Spleen (tissue), 7 donors: ENCODE measurements at regions not wholly inside any gene's neighbourhood (a gene's known extent, or its start where the extent isn't known, plus 50 kb on each side); places are given as distances from the start of the nearest gene placed in this dataset.

ENCODE experiments used
- CTCF ChIP-seq, 11 experiments: fragments of 200-600 bp in 7 of 11; fragments of 450-650 bp in 4 of 11; sonication (generic) in 4 of 11; IDR thresholded peaks in 8 of 11; conservative IDR thresholded peaks in 3 of 11; 1 replicate in 7 of 11; 2 replicates in 4 of 11; pipeline versions ENCODE4 v1.4.0 to v1.8.0; 2016 to 2021; ENCODE audit warnings: antibody characterized with exemption in 11 of 11, inconsistent platforms in 4 of 11, mild to moderate bottlenecking in 1 of 11
- POLR2AphosphoS5 ChIP-seq, 3 donors: sonication (generic); formaldehyde crosslinking; IDR thresholded peaks; one replicate each; pipeline ENCODE4 v1.5.1; 2017; ENCODE audit warnings: antibody characterized with exemption in 3 of 3
- donor health status: DM: no; HTN: no; CAD: no; lungs with moderate emphysema.
- donor health status: DM: no; HTN: no; CAD: no.
- donor health status: DM: no; HTN: no; CAD: no.

- TF ChIP-seq POLR2AphosphoS5 (IDR thresholded peaks at IDR 0.05) (no peak), CTCF (IDR thresholded peaks at IDR 0.05 in 8 of 11, conservative IDR thresholded peaks at IDR 0.05 in 3 of 11) (no peak)
Measured at GRCh38 chr17:12580640-12581039, 85.0 kb upstream of the MYOCD start.
